Keratinocyte (primary cell): ENCODE measurements at regions not wholly inside any gene's neighbourhood (a gene's known extent, or its start where the extent isn't known, plus 50 kb on each side); places are given as distances from the start of the nearest gene placed in this dataset.

Experiments
- DNase-seq: peaks from one replicate; pipeline ENCODE4 v3.0.0-alpha.2; 2011; ENCODE audit warnings: low read depth, missing footprints, low spot score
- FAIRE-seq: peaks from 2 replicates; lab custom pipeline; 2011; peaks lifted over from hg19 to GRCh38; lab: Jason Lieb, UNC
- H2AFZ ChIP-seq: 2 replicates; pipeline ENCODE4 v1.6.0; 2012; ENCODE audit warnings: low read length, control low read depth, inconsistent platforms; ENCODE audit not compliant: control insufficient read depth
- H3K27ac ChIP-seq: 2 replicates; pipeline ENCODE4 v1.5.1; 2011; ENCODE audit warnings: low read length; ENCODE audit not compliant: control insufficient read depth, insufficient read depth
- H3K27me3 ChIP-seq: 3 replicates; pipeline ENCODE4 v1.6.0; 2011; ENCODE audit warnings: low read length; ENCODE audit not compliant: control insufficient read depth, insufficient read depth; ENCODE audit errors: extremely low read depth
- H3K36me3 ChIP-seq, 2 experiments: 2 replicates in 1 of 2; 3 replicates in 1 of 2; pipeline ENCODE4 v1.5.1; 2011; ENCODE audit warnings: low read length in 2 of 2, mild to moderate bottlenecking in 1 of 2; ENCODE audit not compliant: control insufficient read depth in 2 of 2, insufficient read depth in 2 of 2; ENCODE audit errors: extremely low read depth in 1 of 2
- H3K4me1 ChIP-seq: 3 replicates; pipeline ENCODE4 v1.5.1; 2011; ENCODE audit warnings: low read length; ENCODE audit not compliant: control insufficient read depth, insufficient read depth; ENCODE audit errors: extremely low read depth
- H3K4me2 ChIP-seq: 3 replicates; pipeline ENCODE4 v1.6.0; 2011; ENCODE audit warnings: low read depth, low read length; ENCODE audit not compliant: control insufficient read depth, insufficient read depth; ENCODE audit errors: extremely low read depth
- H3K4me3 ChIP-seq, 3 experiments: fragments of 200-600 bp in 1 of 3; sonication (generic) in 1 of 3; 2 replicates in 2 of 3; 3 replicates in 1 of 3; pipeline ENCODE4 v1.5.1; 2011 to 2016; ENCODE audit warnings: low read length in 3 of 3, mild to moderate bottlenecking in 3 of 3, control low read depth in 2 of 3, inconsistent platforms in 1 of 3, low read depth in 1 of 3, mixed read lengths in 1 of 3, mixed run types in 1 of 3, moderate library complexity in 1 of 3; ENCODE audit not compliant: control insufficient read depth in 2 of 3, insufficient read depth in 2 of 3; ENCODE audit errors: extremely low read depth in 1 of 3
- H3K79me2 ChIP-seq: 2 replicates; pipeline ENCODE4 v1.6.0; 2012; ENCODE audit warnings: low read length; ENCODE audit not compliant: control insufficient read depth, insufficient read depth
- H3K9ac ChIP-seq: 3 replicates; pipeline ENCODE4 v1.6.0; 2011; ENCODE audit warnings: low read length; ENCODE audit not compliant: control insufficient read depth, insufficient read depth; ENCODE audit errors: extremely low read depth
- H3K9me1 ChIP-seq: 3 replicates; pipeline ENCODE4 v1.6.0; 2011; ENCODE audit warnings: low read length; ENCODE audit not compliant: control insufficient read depth, insufficient read depth; ENCODE audit errors: extremely low read depth
- H3K9me3 ChIP-seq: 2 replicates; pipeline ENCODE4 v1.5.1; 2012; ENCODE audit warnings: low read depth, low read length; ENCODE audit not compliant: control insufficient read depth
- H4K20me1 ChIP-seq: 3 replicates; pipeline ENCODE4 v1.6.0; 2011; ENCODE audit warnings: low read length; ENCODE audit not compliant: control insufficient read depth, insufficient read depth; ENCODE audit errors: extremely low read depth
- EZH2 ChIP-seq: IDR thresholded peaks from one replicate; pipeline ENCODE4 v1.6.1; 2012; ENCODE audit warnings: inconsistent platforms, mild to moderate bottlenecking, low read length, moderate library complexity
- dilution Hi-C: fragments of 300-500 bp; cut with MboI; formaldehyde crosslinking; loops from one replicate; pipeline ENCODE4 v1.7.0; 2020; ENCODE audit warnings: low sequenced_read_pairs; ENCODE audit not compliant: extremely low pct_ligation_motif_present
- TF ChIP-seq, protein P1 (sequence below), 3 experiments: IDR thresholded peaks in 1 of 3; conservative IDR thresholded peaks in 1 of 3; optimal IDR thresholded peaks in 1 of 3; 2 replicates in 2 of 3; 3 replicates in 1 of 3; pipeline versions ENCODE3 to v1.5.1; 2011; ENCODE audit warnings: low read length in 3 of 3, mild to moderate bottlenecking in 3 of 3, moderate library complexity in 2 of 3, control low read depth in 1 of 3, inconsistent platforms in 1 of 3; ENCODE audit not compliant: insufficient read depth in 2 of 3; ENCODE audit errors: extremely low read depth in 1 of 3

DNA sequence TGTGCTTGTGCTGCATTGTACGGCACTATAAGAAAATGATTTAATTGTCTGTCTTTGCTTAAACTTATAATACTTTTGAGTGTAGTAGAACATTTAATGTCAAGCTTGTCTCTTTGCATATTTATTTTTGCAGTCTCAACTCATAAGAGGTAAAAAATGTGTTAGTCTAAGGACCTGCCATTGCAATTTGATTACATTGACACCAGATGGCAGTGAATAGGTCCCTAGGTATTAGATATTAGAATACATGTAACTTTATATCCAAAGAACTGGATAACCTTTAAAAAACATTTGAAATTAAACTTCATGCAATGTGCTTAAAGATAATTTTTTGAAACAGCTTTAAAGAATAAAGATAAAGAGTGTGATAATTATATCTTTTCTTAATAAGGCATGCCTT, 1421.3 kb downstream of the OLFM4 start:
- Histone ChIP-seq H3K36me3 (no peaks in the 10 kb centered on the region), H3K27me3 (no peaks in the 10 kb centered on the region), H3K4me3 (no peak overlapping the region), H3K79me2 (no peaks in the 10 kb centered on the region), H3K9ac (no peak overlapping the region), H3K4me2 (no peak overlapping the region), H4K20me1 (no peaks in the 10 kb centered on the region), H3K9me1 (no peaks in the 10 kb centered on the region), H3K9me3 (no peaks in the 10 kb centered on the region), H3K27ac (no peak overlapping the region), H2AFZ (no peak overlapping the region), H3K4me1 (no peaks in the 10 kb centered on the region)
- dilution Hi-C loops, result no loop called here
- DNase-seq (no peak), FAIRE-seq (no peak)
- TF ChIP-seq, protein P1, sequence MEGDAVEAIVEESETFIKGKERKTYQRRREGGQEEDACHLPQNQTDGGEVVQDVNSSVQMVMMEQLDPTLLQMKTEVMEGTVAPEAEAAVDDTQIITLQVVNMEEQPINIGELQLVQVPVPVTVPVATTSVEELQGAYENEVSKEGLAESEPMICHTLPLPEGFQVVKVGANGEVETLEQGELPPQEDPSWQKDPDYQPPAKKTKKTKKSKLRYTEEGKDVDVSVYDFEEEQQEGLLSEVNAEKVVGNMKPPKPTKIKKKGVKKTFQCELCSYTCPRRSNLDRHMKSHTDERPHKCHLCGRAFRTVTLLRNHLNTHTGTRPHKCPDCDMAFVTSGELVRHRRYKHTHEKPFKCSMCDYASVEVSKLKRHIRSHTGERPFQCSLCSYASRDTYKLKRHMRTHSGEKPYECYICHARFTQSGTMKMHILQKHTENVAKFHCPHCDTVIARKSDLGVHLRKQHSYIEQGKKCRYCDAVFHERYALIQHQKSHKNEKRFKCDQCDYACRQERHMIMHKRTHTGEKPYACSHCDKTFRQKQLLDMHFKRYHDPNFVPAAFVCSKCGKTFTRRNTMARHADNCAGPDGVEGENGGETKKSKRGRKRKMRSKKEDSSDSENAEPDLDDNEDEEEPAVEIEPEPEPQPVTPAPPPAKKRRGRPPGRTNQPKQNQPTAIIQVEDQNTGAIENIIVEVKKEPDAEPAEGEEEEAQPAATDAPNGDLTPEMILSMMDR (optimal IDR thresholded peaks at IDR 0.05 in 1 of 3, IDR thresholded peaks at IDR 0.05 in 1 of 3, conservative IDR thresholded peaks at IDR 0.05 in 1 of 3; ENCODE audit: extremely low read depth in 1 of 3, insufficient read depth in 2 of 3, low read length in 3 of 3), result no peak
- no peak for TF ChIP-seq EZH2

DNA sequence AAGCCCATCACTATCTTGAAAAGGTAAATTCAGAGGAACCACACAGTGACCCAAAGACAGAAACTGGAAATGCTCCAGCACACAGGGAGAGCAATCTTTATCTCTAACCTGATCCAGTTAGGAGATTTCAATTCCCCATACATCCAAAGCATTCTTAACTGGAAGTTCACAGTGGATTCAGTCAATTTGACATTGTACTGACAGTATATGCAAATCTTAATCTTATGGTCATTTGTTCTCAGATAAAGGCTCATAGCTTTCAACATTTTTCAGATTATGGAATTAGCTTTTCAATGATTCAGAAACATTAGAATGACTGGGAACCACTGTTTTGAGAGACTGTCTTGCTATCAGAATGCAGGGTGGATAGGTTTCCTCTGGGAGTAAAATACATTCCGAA, 1455.6 kb downstream of the OLFM4 start:
- H3K27ac ChIP-seq, result no peak overlapping the region
- H3K9ac ChIP-seq, result no peak overlapping the region
- H3K4me2 ChIP-seq, result no peak overlapping the region
- dilution Hi-C loops, result no loop called here
- no peaks in the 10 kb centered on the region for H3K79me2 ChIP-seq
- no peaks in the 10 kb centered on the region for H4K20me1 ChIP-seq
- no peaks in the 10 kb centered on the region for H3K9me1 ChIP-seq
- FAIRE-seq, result no peak
- no peaks in the 10 kb centered on the region for H3K4me1 ChIP-seq
- no peak for DNase-seq
- no peak overlapping the region for H3K4me3 ChIP-seq
- H3K27me3 ChIP-seq, result no peaks in the 10 kb centered on the region
- no peaks in the 10 kb centered on the region for H3K9me3 ChIP-seq
- no peaks in the 10 kb centered on the region for H3K36me3 ChIP-seq
- H2AFZ ChIP-seq, result no peak overlapping the region
- TF ChIP-seq EZH2, result no peak
- TF ChIP-seq, protein P1 (optimal IDR thresholded peaks at IDR 0.05 in 1 of 3, IDR thresholded peaks at IDR 0.05 in 1 of 3, conservative IDR thresholded peaks at IDR 0.05 in 1 of 3; ENCODE audit: extremely low read depth in 1 of 3, insufficient read depth in 2 of 3, low read length in 3 of 3), result no peak
